Kidney capillary endothelial cell (primary cell): ENCODE measurements at regions not wholly inside any gene's neighbourhood (a gene's known extent, or its start where the extent isn't known, plus 50 kb on each side); places are given as distances from the start of the nearest gene placed in this dataset.
A peak's percentile ranks its signal among the peaks of the same experiment; 100 is the strongest.

Source experiments
- DNase-seq: peaks from one replicate; pipeline ENCODE4 v3.0.0-alpha.2; 2018; ENCODE audit warnings: low spot score

DNA sequence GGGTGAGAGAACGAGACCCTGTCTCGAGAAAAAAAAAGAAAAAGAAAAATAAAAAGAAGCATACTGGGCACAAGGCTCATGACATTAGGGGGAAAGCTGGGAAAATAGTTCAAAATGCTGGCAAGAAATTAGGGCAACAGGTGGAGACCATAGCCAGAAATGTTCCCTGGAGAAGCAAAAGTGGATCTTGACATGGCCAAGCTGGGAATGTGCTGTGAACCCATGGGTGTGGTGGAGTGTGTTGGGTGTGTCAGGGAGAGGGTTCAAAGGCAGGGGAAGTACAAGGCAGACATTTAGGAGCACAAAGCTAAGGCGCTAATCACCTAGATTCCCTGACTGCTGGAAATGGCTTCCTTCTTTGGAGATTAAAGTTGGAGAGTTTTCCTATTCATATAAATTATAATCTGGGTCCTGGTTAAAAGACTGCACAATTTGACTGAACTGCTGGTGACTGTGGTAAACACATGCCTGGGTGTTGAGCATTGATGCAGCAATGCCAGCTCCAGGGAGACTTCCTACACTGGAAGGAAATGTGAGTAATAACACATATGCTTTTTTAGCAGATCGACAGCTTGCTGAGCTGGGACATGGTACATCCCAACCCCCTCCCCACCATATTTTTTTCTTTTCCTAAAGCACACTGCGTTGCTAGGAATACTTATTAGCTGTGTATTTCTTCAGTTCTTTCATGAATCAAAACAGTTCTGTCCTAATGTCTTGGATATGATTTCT lies 70.1 kb upstream of the ARHGAP21 start:
- peak; percentile 76 for DNase-seq

DNA sequence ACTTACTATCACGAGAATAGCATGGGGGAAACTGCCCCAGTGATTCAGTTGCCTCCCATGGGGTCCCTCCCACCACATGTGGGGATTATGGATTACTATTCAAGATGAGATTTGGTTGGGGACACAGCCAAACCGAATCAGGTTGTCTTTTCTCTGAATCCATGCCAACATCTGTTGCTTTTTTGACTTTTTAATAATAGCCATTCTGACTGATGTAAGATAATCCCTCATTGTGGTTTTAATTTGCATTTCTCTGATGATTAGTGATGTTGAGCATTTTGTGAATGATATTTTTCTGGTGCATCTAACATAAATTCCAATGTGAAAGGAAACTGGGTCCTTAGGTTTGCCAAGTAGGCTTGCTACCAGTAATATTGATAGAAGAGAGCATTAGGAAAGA lies 69.0 kb upstream of the ARHGAP21 start:
- no peak for DNase-seq

DNA sequence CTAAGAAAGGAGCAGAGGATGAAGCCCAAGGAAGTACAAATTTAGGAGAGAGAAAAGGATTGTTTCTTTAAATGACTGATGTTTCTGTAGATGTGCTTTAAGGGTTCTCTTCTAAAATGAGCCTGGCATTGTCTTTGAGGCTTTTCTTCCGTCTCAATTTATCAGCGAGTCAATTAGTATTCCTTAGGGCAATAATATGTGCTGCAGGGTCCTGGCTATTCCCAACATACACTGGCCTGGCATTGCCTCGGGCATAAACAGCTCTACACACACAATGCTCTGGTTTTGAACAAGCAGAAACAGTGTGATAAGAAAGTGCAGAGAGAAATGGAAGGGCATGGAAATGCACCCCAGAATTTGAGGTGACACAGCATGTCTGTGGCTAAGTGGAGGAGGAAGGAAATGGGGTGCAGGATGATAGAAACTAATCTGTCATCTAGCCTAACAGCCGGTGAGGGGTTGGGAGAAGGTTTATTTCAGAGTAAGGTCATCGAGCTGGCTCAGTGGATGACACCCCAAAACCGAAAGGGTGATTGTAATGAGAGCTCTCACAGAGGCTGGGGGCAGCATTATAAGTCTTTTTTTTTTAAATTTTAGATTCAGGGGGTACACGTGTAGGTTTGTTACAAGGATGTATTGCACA lies 67.5 kb upstream of the ARHGAP21 start:
- no peak for DNase-seq

DNA sequence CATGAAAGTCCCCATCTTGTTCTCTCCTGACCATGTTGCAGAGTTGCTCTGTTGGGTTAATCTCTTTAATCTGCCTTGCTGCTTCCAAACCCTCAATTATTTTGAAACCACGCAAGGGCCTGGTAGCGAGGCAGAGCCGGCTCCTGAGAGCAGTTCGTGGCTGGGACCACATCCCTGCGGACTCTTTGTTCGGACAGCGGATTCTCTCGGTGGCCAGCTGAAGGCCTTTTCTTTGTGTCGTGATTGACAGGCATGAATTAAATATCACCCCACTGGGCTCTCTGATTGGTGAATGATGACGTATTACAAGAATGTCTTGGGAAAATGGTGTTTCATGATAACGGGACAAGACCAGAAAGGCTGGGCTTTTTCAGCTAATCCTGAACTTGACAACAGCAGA lies 66.9 kb upstream of the ARHGAP21 start:
- DNase-seq, result no peak

DNA sequence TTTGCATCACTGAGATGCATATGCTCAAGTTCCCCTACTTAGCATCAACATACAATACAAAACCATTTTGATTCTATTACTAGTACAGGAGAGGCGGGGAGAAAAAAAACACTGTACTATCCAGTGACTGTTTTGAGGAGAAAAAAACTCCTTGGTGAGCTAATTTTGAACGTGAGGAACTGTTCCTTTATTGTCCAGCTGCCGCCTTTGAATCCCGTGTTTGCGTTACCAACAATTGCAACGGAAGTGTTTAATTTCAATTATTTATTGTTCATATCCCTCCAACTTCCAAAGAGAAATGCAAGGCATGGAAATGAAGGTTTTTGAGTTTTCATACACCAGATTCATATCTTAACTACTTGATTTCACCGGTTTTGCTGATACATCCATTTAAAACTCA lies 66.4 kb upstream of the ARHGAP21 start:
- no peak for DNase-seq

DNA sequence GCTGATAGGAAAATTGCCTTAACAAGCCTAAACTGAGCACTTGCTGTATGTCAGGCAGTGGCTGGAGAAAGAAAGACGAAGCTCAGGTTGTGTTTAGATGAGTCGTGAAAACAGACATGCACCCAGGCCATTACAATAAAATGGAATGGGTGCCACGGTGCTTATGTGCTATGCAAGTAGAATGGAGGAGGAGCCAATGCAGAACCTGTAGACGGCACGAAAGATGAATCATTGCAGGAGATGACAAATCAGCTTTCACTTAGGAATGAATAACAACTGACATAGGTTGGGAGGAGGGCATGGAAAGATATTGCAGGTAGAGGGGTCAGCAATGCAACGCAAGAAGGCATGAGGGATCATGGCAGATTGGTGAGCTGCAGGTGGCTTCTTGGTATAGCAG lies 61.2 kb upstream of the ARHGAP21 start:
- no peak for DNase-seq

DNA sequence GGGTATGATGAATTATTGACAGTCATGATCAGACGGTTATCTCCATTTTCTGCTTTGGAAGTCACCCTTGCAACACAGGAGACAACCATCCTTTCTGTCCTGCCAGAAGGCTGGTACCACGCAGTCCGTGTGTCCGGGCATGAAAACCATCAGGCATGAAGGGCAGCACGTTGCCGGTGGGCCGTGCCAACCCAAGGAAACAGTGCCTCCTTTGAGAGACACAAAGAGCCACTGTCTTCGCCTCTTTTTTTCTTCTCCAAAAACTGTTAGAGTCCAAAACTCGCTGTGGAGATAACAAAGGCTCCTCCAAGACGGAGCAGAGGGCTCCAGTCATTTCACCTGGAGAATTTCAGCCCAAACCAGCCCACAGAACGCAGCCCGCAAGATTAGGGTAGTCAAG lies 60.4 kb upstream of the ARHGAP21 start:
- DNase-seq, result no peak

DNA sequence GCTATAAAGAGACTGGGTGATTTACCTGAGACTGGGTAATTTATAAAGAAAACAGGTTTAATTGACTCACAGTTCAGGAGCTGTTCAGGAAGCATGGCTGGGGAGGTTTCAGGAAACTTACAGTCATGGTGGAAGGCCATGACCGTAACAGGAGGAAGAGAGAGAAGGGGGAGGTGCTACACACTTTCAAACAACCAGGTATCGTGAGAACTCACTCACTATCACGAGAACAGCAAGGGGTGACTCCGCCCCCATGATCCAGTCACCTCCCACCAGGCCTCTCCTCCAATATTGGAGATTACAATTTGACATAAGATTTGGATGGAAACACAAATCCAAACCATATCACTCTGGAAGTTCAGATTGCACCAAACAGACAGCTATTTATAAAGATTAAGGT lies 59.8 kb upstream of the ARHGAP21 start:
- no peak for DNase-seq

DNA sequence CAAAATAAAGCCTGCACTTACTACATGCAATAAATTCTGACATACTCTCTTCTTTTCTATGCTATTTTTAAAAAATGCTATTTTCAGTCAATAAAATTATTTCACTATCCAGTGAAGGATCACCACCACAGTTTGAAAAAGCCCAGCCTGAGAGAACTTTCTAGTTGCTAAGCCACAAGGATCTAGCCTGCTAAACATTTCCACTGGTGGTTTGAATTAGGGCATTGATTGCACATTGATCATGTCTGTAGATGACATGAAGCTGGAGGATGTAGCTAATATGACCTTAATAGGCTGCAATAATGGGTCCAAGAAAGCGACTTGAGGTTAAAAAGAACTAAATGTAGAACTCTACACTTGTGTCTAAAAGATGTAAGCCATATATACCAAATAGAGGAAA lies 56.0 kb upstream of the ARHGAP21 start:
- DNase-seq, result no peak

DNA sequence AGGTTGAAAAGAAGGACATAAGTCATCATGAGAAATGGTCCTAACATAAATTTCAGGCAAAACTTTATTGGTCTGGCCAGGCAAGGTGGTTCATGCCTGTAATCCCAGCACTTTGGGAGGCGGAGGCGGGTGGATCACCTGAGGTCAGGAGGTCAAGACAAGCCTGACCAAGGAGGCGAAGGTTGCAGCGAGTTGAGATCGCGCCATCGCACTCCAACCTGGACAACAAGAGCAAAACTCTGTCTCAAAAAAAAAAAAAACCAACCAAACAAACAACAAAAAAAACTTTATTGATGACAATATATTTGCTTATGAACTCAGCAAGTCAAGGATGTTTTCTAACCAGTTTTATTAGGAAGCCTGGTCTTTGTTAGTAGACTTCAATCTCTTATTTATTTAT lies 54.6 kb upstream of the ARHGAP21 start:
- DNase-seq, result no peak

DNA sequence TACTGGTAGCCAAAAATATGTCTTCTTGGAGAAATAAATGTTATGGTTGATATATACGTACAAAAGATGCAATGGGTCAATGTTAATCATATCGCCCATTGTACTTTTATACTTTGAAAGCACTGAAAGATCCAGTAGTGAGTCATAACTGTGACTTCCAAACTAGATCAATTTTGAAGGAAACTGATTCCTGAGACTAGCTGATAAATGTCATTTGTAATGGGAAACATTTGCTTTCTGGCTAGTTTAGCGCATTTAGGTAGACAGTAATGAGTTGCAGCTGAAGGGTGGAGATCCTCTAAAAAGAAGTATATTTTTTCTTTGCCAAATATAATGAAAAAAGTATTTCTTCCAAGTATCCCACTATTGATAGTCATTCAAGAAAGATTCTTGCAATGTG lies 53.5 kb upstream of the ARHGAP21 start:
- no peak for DNase-seq

DNA sequence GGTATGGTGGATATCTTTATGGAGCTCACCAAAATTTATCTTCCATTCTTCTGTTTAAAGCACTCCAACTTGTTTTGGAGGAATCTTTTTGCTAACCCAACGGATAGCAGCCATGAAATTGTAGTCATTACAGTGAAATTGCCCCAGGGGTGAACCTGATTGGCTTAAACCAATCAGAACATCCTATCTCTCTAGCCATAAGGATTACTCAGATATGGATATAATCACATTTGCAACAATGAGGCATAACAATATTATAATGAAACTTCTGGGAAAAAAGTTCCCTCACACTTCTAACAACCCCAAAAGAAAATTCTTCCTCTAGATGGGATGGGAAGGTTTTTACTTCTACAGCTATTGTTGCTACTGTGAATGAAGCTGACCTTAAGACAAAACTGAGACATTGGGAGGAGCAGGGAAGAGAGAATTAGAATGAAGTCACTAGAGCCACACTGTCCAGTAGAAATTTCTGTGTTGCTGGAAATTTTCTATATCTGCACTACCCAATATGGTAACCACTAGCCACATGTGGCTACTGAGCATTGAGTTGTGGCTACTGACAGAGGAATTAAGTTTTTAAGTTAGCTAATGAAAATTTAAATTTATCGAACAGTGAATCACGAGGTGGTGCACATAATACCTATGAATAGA lies 50.4 kb upstream of the ARHGAP21 start:
- DNase-seq, result no peak
